ENCODE measurements at regions not wholly inside any gene's neighbourhood (a gene's known extent, or its start where the extent isn't known, plus 50 kb on each side); places are given as distances from the start of the nearest gene placed in this dataset.

DNA sequence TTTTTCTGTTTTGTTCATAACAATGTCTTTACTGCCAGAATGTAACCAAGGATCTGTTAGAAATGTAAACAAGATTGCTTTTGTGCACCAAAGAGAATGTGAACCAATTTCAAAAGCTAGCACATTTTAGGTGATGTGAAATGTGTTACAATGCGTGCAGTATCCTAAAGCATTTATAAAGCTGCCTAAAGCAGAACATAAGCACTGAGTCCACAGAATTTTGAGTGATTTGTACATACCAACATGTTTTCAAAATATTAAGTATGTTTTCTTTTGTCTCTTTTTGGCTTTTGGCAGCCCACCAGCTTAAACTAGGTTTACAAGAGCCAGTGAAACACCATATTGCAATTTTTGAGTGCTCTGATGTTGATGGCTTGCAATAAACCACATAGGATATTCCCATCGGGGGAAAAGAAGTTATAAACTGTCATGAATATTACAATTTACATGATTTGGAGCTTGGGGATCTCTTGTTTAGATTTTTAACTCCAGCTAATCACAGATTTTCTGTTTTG lies 364.0 kb downstream of the ZIC1 start:
- intact Hi-C loops (cut with micrococcal nuclease), result no loop called here
- no peaks in the 10 kb centered on the region for H3K36me3 Mint-ChIP-seq (ENCODE audit: low read depth)
- no peaks in the 10 kb centered on the region for H3K27me3 Mint-ChIP-seq
- no peaks in the 10 kb centered on the region for H3K4me1 Mint-ChIP-seq (ENCODE audit: low read depth)
- no peak overlapping the region for H3K4me3 Mint-ChIP-seq
- H3K27ac Mint-ChIP-seq, result no peak overlapping the region
- H3K9me3 Mint-ChIP-seq, result peaks cover 9% of the 10 kb centered on the region

- Mint-ChIP-seq H3K4me3 (no peak overlapping the region), H3K4me1 (ENCODE audit: low read depth) (no peaks in the 10 kb centered on the region), H3K27me3 (no peaks in the 10 kb centered on the region), H3K9me3 (peaks cover 8% of the 10 kb centered on the region), H3K36me3 (ENCODE audit: low read depth) (no peaks in the 10 kb centered on the region), H3K27ac (no peak overlapping the region)
- intact Hi-C loops (cut with micrococcal nuclease), result no loop called here
These were observed 366.2 kb downstream of the ZIC1 start for GRCh38 chr3:147775411-147775810.

DNA sequence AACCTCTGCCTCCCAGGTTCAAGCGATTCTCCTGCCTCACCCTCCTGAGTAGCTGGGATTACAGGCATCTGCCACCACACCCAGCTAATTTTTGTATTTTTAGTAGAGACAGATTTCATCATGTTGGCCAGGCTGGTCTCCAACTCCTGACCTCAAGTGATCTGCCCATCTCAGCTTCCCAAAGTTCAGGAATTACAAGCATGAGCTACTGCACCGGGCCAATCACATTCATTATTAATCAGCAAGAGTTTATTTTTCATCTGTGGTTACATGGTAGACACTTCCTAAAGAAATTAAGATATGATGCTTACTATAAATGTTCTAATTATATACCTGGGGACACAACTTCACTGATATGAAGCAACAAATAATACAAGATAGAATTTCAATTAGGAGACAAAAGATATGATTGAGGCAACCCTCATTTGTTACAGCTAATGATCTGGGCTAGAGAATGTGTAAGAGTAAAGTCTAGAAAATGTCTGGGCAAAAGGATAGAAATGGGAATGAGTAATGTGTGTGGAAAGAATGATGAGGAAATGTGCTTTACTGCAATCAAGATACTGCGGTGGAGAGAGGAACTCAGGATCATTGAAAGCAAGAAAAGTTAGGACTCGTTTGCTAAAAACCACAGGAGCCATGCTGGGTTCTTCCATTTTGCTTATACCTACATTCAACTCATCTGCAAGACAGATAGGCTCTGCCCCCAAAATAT lies 366.8 kb downstream of the ZIC1 start:
- Mint-ChIP-seq H3K27me3 (no peaks in the 10 kb centered on the region), H3K4me1 (ENCODE audit: low read depth) (no peaks in the 10 kb centered on the region), H3K4me3 (no peak overlapping the region), H3K36me3 (ENCODE audit: low read depth) (no peaks in the 10 kb centered on the region), H3K27ac (no peak overlapping the region), H3K9me3 (peaks cover 8% of the 10 kb centered on the region)
- intact Hi-C loops (cut with micrococcal nuclease), result no loop called here

- Mint-ChIP-seq H3K4me1 (ENCODE audit: low read depth) (no peaks in the 10 kb centered on the region), H3K27me3 (no peaks in the 10 kb centered on the region), H3K36me3 (ENCODE audit: low read depth) (no peaks in the 10 kb centered on the region), H3K4me3 (no peak overlapping the region), H3K9me3 (no peaks in the 10 kb centered on the region), H3K27ac (no peak overlapping the region)
- intact Hi-C loops (cut with micrococcal nuclease), result no loop called here
These were observed 384.7 kb downstream of the ZIC1 start for GRCh38 chr3:147793841-147794240.

- H3K4me1 Mint-ChIP-seq (ENCODE audit: low read depth), result no peaks in the 10 kb centered on the region
- H3K4me3 Mint-ChIP-seq, result no peak overlapping the region
- intact Hi-C loops (cut with micrococcal nuclease), result no loop called here
- no peaks in the 10 kb centered on the region for H3K27me3 Mint-ChIP-seq
- no peaks in the 10 kb centered on the region for H3K36me3 Mint-ChIP-seq (ENCODE audit: low read depth)
- no peaks in the 10 kb centered on the region for H3K9me3 Mint-ChIP-seq
- H3K27ac Mint-ChIP-seq, result no peak overlapping the region
These were observed 385.4 kb downstream of the ZIC1 start for GRCh38 chr3:147794596-147794995.

GRCh38 chr3:147795418-147795817 lies 386.3 kb downstream of the ZIC1 start:
- no peaks in the 10 kb centered on the region for H3K27me3 Mint-ChIP-seq
- no peak overlapping the region for H3K27ac Mint-ChIP-seq
- no peaks in the 10 kb centered on the region for H3K9me3 Mint-ChIP-seq
- H3K36me3 Mint-ChIP-seq (ENCODE audit: low read depth), result no peaks in the 10 kb centered on the region
- intact Hi-C loops (cut with micrococcal nuclease), result no loop called here
- no peak overlapping the region for H3K4me3 Mint-ChIP-seq
- H3K4me1 Mint-ChIP-seq (ENCODE audit: low read depth), result no peaks in the 10 kb centered on the region

GRCh38 chr3:147797095-147797494 lies 387.9 kb downstream of the ZIC1 start:
- H3K9me3 Mint-ChIP-seq, result no peaks in the 10 kb centered on the region
- H3K27ac Mint-ChIP-seq, result no peak overlapping the region
- no peak overlapping the region for H3K4me3 Mint-ChIP-seq
- no peaks in the 10 kb centered on the region for H3K4me1 Mint-ChIP-seq (ENCODE audit: low read depth)
- no peaks in the 10 kb centered on the region for H3K27me3 Mint-ChIP-seq
- H3K36me3 Mint-ChIP-seq (ENCODE audit: low read depth), result no peaks in the 10 kb centered on the region
- intact Hi-C loops (cut with micrococcal nuclease), result no loop called here

DNA sequence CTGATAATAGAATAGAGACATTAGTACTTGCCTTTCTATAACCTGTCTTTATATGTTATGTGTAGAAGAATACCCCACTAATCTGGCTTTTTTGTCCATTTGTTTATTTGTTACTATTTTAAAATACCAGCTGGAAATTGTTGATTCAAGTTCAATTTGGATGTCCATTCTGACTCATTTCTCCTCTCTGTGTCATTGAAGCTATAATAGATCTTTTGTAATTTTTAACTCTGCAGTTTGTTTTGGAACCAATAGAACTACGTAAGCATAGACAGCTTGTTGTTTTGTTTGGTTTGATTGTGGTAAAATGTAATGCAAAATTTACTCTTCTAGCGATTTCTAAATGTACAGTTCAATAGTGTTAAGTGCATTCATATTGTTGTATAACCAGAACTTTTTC lies 390.4 kb downstream of the ZIC1 start:
- no peak overlapping the region for H3K27ac Mint-ChIP-seq
- intact Hi-C loops (cut with micrococcal nuclease), result no loop called here

DNA sequence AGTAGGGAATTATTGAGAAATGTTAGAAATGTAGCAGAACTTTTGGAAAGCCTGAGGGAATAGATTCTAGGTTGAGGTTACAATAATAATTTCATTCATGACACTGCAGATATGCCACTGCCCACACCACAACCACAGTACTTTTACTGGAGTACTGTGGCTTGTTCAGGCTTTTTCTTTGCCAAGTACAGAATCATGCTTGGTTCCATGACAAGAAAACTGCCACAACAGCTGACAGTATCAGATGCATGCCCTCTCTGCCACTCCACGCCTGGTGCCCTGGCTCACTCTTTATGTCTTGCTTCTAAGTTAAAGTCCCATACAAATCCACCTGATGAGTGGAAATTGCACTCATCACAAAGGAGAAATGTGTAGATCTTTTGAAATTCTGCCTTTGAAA lies 398.6 kb downstream of the ZIC1 start:
- H3K4me3 Mint-ChIP-seq, result no peak overlapping the region
- H3K36me3 Mint-ChIP-seq (ENCODE audit: low read depth), result no peaks in the 10 kb centered on the region
- H3K27ac Mint-ChIP-seq, result no peak overlapping the region
- H3K9me3 Mint-ChIP-seq, result peaks cover 10% of the 10 kb centered on the region
- no peaks in the 10 kb centered on the region for H3K27me3 Mint-ChIP-seq
- no peaks in the 10 kb centered on the region for H3K4me1 Mint-ChIP-seq (ENCODE audit: low read depth)
- intact Hi-C loops (cut with micrococcal nuclease), result no loop called here

More for the DNA sequence above, 390.4 kb downstream of the ZIC1 start:
- Mint-ChIP-seq H3K4me1 (ENCODE audit: low read depth) (no peaks in the 10 kb centered on the region), H3K27me3 (no peaks in the 10 kb centered on the region), H3K9me3 (no peaks in the 10 kb centered on the region), H3K4me3 (no peak overlapping the region), H3K36me3 (ENCODE audit: low read depth) (no peaks in the 10 kb centered on the region)

GRCh38 chr3:147809206-147809605 lies 400.0 kb downstream of the ZIC1 start:
- intact Hi-C loops (cut with micrococcal nuclease), result no loop called here
- peaks cover 10% of the 10 kb centered on the region for H3K9me3 Mint-ChIP-seq
- no peaks in the 10 kb centered on the region for H3K4me1 Mint-ChIP-seq (ENCODE audit: low read depth)
- H3K4me3 Mint-ChIP-seq, result no peak overlapping the region
- no peaks in the 10 kb centered on the region for H3K27me3 Mint-ChIP-seq
- H3K36me3 Mint-ChIP-seq (ENCODE audit: low read depth), result no peaks in the 10 kb centered on the region
- no peak overlapping the region for H3K27ac Mint-ChIP-seq

DNA sequence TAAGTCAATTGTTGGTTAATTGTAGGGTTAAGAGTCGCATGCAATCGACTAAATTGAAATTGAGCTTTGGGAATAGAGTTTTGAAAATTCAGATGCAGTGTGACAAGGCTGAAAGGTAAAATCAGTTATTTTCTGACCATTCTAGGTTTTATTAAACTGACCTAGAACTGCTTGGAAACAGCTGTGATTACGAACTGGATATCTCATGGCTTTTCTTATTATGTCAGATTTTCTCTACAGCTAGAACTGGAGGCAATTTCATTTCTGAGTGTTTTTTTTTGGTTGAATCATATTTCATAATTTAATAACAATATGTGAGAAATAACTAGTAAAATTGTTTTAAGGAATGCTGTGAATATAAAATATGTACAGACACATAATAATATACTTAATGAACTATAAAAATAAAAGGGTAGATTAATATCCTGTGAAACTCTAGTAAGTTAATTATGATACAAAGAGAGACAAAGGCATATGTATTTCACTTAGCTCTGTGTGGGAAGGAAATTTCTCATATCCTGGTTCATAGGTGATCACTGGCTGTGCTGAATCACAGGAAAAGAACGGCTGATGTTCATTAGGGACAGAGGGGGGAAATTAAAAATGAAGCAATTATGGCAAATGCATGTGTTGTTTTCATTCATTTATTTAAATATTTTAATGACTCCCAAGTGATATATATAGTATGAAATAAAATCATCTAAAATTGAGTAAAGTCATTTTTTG lies 403.2 kb downstream of the ZIC1 start:
- H3K27me3 Mint-ChIP-seq, result no peaks in the 10 kb centered on the region
- H3K36me3 Mint-ChIP-seq (ENCODE audit: low read depth), result no peaks in the 10 kb centered on the region
- intact Hi-C loops (cut with micrococcal nuclease), result no loop called here
- H3K27ac Mint-ChIP-seq, result no peak overlapping the region
- H3K4me3 Mint-ChIP-seq, result no peak overlapping the region
- H3K4me1 Mint-ChIP-seq (ENCODE audit: low read depth), result no peaks in the 10 kb centered on the region
- H3K9me3 Mint-ChIP-seq, result peaks cover 18% of the 10 kb centered on the region

- H3K27ac Mint-ChIP-seq, result no peak overlapping the region
- no peak overlapping the region for H3K4me3 Mint-ChIP-seq
- no peaks in the 10 kb centered on the region for H3K27me3 Mint-ChIP-seq
- no peaks in the 10 kb centered on the region for H3K36me3 Mint-ChIP-seq (ENCODE audit: low read depth)
- peaks cover 18% of the 10 kb centered on the region for H3K9me3 Mint-ChIP-seq
- no peaks in the 10 kb centered on the region for H3K4me1 Mint-ChIP-seq (ENCODE audit: low read depth)
- intact Hi-C loops (cut with micrococcal nuclease), result no loop called here
These were observed 404.1 kb downstream of the ZIC1 start for GRCh38 chr3:147813256-147813655.

DNA sequence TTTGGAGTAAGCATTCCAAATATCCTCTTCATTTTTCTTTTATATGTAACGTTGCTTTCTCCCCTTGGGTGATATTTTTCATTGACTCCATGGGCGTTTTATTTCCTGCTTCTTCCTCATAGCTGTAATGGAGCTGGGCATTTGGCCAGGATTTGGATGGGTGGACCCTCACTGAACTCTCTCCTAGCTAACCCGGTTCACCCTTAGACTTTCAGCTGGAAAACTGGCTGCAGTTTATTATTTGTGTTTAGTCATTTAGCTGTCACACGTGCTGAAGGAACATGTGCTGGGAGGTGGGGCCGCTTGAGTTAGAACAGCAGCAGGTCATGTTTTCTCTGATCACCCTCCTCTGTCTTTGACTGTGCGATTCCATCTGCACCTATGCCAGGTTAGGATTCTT lies 407.6 kb downstream of the ZIC1 start:
- intact Hi-C loops (cut with micrococcal nuclease), result no loop called here
- no peaks in the 10 kb centered on the region for H3K36me3 Mint-ChIP-seq (ENCODE audit: low read depth)
- H3K4me3 Mint-ChIP-seq, result no peak overlapping the region
- H3K27ac Mint-ChIP-seq, result no peak overlapping the region
- no peaks in the 10 kb centered on the region for H3K4me1 Mint-ChIP-seq (ENCODE audit: low read depth)
- H3K27me3 Mint-ChIP-seq, result no peaks in the 10 kb centered on the region
- H3K9me3 Mint-ChIP-seq, result peaks cover 8% of the 10 kb centered on the region

- H3K27me3 Mint-ChIP-seq, result no peaks in the 10 kb centered on the region
- H3K9me3 Mint-ChIP-seq, result no peaks in the 10 kb centered on the region
- no peaks in the 10 kb centered on the region for H3K36me3 Mint-ChIP-seq (ENCODE audit: low read depth)
- H3K4me3 Mint-ChIP-seq, result no peak overlapping the region
- no peak overlapping the region for H3K27ac Mint-ChIP-seq
- no peaks in the 10 kb centered on the region for H3K4me1 Mint-ChIP-seq (ENCODE audit: low read depth)
- intact Hi-C loops (cut with micrococcal nuclease), result no loop called here
These were observed 423.4 kb downstream of the ZIC1 start for GRCh38 chr3:147832611-147833010.
